Islet precursor cell (in vitro differentiated cells): ENCODE measurements at regions not wholly inside any gene's neighbourhood (a gene's known extent, or its start where the extent isn't known, plus 50 kb on each side); places are given as distances from the start of the nearest gene placed in this dataset.
A peak's percentile ranks its signal among the peaks of the same experiment; 100 is the strongest.
"Not testable (repeated sequence)": the region's sequence is repeated elsewhere in the genome, so short reads cannot be mapped to it uniquely, and the experiment has no call there.

Source experiments
- DNase-seq: peaks from one replicate; pipeline ENCODE4 v3.0.0-alpha.2; 2018

DNA sequence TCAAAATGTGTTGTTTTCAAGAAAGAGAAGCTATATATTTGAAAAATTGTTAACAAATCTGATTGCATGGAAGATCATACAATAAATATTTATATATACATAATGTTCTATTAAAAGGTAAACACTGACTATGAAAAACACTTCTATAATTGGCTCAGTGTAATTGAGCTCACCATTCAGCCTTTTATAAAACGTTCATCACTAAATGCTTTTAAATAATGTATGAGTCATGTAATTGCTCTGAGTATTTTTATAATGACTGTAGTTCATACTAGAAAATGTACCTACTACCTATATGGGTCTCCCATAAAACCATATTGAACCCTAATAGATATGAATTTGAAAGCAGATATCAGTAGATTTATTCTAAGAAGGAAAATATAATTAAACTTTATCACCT is 240.4 kb upstream of the MGAT4C start:
- no peak for DNase-seq

DNA sequence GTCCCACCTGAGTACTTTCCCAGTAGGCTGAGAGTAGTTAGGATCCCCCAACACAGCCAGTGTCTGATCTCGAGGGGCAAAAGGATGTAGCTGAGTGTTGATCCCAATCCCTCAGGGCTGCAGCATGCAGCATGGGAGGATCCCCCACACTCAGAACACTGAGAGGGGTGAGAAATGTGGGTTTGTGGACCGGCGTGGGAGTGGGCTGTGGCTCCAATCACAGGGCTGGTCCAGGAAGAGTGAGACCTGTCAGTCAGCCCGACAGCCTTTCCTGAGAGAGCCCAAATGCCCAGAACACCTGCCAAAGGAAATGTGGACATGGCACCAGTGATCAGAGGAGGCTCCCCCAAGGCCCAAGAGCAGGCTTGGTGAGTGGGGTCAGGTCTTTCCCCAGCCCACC is 228.3 kb upstream of the MGAT4C start:
- DNase-seq, result no peak

DNA sequence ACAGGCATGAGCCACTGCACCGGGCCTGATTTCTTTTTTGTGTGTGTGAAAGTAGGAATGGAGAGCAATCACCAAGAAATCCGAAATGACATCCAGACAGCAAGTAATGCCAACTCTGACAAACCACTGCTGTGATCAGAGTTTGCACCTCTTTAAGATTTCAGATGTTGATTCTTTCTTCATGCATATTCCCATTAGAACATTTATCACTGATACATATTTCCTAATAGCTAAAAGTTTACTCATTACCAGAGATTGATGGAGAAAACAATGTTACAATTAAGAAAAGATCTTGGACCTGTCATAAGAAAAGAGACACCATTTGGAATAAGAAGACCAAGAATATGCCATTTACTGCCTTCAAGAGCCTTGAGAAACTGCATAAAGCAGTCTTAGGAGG is 217.0 kb upstream of the MGAT4C start:
- no peak for DNase-seq

DNA sequence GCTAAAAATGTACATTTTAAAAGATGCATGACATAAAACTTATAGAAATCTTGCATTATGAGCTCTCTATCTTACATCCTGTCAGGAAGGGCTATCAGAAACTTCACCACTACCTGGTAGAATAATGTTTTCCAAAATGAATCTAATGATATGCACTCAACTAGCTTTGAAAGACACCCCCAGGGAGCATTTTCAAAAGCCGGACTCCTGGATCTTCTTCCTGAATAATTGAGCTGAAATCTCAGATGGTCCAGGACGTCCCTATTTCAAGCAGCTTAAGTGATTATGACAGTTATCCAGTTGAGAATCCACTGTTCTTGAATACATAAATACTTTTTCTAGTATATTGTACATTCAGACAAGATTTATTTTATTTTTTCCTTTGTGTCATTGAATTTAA is 200.6 kb upstream of the MGAT4C start:
- no peak for DNase-seq

DNA sequence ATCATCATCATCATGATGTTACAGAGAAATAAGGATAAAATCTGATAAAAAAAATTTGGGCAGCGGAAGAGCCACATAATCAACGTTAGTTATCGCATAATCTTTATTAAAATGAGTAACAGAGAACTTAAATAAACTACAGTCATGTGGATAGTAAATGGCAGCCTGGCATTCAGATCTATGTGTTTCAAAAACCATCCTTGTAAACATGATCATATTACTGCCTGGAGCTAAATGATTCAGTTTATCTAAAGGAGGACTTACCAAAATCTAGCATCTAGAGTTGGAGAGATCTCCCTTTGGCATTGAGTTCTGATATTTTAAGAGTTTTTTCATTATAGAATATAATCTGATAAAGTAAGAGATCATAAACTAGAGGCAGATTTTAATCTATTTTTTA is 200.1 kb upstream of the MGAT4C start:
- DNase-seq, result no peak

DNA sequence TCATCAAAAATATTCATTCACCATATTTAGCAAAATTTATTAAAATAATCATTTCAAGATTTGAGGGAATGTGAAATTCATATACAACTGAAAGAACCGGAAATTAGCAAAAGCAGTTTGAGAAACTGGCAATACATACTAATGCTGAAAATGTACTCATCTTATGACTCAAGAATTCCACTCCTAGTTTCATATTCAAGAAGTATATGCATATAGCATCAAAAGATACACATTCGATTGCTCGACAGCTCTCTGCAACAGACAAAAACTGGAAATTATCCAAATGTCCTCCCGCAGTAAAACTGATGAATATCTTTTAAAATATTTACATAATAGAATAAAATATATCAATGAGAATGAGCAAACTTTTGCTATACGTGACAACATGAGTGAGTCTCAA is 189.2 kb upstream of the MGAT4C start:
- no peak for DNase-seq

DNA sequence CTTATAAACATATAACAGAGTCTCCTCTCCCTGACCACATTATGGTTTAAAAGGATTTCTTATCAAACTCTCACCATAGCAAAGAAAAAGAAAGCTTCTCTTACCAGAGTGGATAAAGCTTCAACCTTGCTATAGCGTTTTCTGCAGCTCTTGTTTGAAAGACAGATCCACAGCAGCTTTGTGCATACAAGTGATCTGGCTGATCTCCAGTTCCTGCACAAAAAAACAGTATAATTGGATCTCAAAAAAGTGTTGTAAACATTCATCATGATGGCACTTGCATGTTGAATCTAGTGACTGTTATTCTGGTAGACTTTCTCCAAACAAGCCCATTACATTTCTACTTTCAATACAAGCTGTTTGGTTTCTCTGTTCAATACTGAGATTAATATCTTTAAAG is 178.9 kb upstream of the MGAT4C start:
- DNase-seq, result no peak

DNA sequence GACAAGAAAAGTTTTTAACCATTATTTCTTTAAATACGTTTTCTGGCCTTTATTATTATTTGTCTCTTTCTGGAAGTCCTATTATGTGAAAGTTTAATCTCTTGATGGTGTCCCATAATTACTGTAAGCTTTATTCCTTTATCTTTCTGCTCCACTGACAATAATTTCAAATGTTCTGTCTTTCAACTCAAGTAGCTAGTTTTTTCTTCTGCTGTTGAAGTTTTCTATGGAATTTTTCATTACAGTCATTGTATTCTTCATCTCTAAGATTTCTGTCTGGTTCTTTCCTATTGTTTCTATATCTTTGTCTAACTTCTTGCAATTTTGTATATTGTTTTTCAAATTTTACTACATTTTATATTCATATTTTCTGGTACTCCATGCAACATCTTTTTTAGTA is 173.6 kb upstream of the MGAT4C start:
- DNase-seq, result no peak

DNA sequence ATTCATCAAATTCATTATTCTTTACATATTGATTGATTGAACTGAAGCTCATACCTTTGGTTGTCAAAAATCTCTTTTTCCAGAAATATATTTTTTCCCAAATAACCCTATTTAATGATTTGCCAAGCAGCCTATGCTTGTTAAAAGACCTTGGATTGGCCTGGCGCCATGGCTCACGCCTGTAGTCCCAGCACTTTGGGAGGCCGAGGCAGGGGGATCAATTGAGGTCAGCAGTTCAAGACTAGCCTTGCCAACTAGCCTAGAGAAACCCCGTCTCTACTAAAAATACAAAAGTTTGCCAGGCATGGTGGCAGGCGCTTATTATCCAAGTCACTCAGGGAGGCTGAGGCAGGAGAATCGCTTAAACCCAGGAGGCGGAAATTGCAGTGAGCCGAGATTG is 165.1 kb upstream of the MGAT4C start:
- no peak for DNase-seq

DNA sequence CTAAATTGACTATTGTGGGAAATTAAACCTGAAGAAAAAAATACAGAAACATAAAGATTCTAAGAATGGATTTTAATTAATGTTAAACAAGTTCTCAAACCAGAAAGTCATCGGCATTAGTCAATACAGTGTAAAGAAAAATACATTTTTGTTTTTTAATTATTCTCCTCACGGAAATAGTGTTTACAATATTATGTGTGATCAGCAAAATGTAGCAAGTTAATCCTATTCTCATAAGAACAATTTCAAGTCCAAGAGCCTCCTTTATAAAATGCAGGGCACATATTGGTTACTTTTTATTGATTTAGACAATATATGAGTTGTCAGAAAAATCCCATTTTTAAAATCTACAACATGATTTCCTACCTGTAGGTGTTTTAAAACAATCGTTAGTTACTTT is 158.0 kb upstream of the MGAT4C start:
- DNase-seq, result no peak

DNA sequence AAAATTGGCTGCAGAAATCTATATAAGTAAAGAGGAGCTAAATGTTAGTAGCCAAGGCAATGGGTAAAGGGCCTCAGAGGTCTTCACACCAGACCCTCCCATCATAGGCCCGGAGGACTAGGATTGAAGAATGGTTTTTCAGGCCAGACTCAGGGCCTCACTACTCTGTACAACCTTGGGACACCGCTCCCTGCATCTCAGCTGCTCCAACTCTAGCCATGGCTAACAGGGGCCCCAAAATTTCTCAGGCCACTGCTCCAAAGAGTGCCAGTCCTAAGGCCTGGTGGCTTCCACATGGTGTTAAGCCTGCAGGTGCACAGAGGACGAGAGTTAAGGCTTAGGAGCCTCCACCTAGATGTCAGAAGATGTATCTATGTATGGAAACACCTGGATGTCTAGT is 155.5 kb upstream of the MGAT4C start:
- DNase-seq, result no peak

DNA sequence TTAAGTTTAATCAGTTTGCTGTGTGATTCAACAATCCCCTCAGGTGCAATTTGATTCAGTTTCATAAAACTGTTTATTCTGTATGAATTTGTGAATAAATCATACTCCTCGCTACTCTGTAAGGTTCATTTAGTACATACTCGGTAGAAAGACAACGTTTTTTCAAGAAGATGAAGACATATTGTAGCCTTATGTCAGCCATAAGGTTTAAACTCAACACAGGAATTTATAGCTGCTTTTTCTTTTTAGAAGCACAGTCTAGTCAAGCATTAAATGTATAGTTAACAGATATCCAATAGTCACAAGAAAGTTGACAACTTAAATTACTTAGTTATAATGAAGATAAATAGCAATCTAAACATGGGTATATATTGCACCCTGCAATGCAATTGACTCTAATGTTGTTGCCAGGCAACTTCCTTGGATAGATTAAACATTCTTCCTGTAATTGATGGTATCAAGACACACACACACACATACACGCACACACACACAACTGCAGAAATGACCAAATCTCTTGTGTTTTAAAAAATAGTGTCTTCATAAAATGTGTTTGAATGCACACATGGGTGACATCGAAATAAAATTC is 151.5 kb upstream of the MGAT4C start:
- DNase-seq, result no peak

DNA sequence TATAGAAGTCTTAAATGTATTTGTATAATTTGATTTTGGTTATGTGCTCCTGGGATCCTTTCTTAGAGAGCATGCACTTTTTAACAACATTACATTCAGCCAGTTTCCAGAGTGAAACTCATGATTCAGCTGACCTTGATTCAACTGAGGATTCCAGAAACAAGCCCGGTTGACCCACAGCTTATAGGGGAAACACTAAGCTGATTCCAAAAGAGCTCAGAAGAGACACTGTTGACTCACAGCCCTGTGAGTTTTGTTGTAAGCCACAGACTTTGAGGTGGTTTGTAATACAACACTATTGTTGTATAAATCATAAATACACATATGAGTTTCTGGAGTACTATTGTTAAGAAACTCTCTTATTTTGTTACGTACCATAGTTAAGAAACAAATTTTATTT is 133.8 kb upstream of the MGAT4C start:
- no peak for DNase-seq

DNA sequence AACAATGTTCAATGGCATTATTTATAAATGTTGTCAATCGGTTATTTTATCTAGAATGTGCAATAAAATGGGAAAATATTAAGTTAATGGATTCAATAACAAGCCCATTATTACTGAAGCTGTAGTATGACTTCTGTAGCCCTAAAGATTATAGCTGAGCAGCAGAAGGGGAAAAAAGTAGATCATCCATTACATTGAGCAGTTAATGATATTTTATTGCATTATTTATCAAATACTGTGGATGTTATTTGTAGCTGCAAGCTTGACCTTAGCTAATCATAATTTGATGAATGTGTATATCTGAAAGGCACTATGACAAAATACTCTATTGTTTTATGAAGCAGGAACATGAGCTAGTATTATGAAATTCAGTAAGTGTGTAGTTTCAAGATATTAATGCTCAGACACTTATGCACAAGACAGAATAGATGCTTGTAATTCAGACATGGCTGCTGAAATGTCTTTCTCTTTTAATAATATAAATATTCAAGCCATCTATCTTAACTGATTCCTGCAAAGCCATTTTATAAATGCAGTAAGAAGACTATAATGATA is 131.5 kb upstream of the MGAT4C start:
- DNase-seq, result no peak

DNA sequence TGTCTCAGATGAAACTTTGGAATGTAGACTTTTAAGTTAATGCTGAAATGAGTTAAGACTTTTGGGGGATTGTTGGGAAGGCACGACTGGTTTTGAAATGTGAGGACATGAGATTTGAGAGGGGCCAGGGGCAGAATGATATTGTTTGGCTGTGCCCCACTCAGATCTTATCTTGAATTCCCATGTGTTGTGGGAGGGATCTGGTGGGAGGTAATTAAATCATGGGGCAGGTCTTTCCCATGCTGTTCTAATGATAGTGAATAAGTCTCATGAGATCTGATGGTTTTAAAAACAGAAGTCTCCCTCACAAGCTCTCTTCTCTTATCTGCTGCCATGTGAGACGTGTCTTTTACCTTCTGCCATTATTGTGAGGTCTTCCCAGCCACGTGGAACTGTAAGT is 127.6 kb upstream of the MGAT4C start:
- DNase-seq, result not testable (repeated sequence)

DNA sequence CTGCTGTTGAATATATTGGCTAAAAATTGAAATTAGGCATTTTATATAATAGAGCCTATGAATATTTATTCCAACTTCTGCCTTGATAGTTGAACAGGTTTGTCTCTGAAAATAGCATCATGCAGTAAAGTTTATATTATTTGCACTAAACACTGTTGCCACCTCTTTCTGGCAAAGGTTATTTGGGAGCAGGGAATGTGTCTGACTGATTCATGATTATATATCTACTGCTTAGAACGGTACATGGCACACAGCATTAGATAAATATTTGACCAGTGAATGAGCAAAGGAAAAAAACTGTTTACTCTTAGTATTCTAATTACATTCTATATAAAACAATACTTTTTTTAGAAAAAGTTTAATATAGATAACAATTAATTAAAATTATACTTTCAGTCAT is 123.1 kb upstream of the MGAT4C start:
- DNase-seq, result no peak

DNA sequence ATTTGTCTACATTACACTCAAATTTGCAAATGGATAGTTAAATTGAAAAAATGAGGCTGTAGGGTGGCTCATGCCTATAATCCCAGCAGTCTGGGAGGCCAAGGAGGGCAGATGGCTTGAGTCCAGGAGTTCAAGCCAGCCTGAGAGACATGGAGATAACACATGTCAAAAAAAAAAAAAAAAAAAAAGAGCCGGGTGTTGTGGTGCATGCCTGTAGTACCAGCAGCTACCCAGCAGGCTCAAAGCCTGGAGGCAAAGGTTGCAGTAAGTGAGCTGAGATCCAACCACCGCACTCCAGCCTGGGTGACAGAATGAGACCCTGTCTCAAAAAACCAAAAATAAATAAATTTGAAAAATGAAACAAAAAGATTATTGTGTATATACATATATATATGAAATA is 119.9 kb upstream of the MGAT4C start:
- peak; percentile 76 for DNase-seq

DNA sequence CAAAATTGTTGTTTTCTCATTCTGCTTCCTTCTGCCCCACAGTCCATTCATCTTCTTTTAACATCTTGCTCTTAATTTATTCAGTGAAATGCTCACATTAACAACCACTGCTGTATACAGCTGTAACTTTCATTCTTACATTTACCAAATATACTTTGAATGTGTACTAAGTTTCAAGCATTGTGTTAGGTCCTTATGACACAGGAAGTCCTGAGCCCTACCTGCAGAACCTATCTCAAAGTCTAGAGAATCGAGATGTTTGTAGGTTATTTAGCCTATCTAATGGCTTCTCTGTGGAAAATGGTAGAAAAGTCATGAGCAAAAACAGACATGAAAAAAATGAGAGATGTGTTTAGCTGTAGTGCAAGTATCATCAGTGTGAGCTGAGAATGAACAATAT is 117.6 kb upstream of the MGAT4C start:
- DNase-seq, result no peak

DNA sequence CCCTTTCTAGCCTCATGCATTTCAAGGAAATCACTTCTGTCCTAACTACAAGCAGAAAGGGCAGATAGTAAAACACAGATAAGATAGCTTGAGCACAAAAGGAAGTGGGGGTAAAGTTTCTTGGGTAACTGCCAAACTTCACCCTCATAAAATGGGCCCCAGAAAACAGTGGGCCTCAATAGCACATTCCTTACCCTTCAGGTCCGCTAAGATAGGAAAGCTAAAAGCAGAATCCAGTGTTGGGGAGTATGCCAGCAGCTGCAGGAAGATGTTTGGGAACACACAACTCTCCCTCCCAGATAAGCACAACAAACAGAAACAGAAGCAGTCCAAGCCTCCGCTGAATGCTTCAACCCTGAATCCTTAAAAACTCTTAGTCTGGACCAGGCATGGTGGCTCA is 110.9 kb upstream of the MGAT4C start:
- DNase-seq, result no peak

DNA sequence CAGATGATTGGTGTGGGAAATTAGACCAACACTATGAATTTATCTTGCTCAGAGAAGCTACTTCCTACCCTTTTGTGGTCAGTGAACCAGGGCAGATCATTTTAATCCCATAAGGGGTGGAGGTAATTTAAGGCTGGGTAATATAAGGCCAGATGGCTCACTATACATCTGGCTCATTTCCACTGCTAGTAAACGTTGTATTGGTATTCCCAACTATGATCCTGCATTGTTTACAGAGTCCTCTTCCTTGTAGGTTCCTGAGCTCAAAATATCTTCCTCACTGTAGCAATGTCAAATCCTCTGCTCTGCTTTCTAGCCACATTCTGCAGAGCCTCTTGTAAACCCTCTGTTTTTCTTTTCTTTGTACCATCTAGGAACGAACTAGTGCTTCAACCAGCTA is 93.0 kb upstream of the MGAT4C start:
- DNase-seq, result no peak

DNA sequence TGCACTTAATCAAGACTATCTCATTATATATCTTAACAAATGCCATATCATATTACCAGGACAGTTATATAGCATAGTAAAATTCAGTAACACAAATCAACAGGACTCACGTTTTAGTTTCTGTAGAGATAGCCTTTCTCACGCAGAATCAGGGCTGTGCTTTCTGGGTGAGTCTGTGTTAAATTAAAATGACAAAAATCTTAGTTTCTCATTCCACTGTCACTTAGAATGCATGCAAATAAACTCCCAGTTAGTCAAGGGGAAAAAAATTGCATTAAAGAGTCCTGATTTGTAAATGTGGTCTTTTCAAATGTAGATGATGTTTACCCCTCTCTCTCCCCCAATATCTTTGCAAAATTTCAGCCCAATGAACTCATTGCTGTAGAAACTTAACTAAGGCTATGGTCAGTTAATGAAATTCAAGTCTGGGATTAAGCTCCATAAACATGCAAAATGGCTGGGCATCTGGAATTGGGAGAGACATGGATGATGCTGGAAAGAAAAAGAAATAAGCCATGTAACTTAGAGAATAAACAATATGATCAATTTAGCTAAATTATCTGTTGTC is 77.8 kb upstream of the MGAT4C start:
- no peak for DNase-seq

DNA sequence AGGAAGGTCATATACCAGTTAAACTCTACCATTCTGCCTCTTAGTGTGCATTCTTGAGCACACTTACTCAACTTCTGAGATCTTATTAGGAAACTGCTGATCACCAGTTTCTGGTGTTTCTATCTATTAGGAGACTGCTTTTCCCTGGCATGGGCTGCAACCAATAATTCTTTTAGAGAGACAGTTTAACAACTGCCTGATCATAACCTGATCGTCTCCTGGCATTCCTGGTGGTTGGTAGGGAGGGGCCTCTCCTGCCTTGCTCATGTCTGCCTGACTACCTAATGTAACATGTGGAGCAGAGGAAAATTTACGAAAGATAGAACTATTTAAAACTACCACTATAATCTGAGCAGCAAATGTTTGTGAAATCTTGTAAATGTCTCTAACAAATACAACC is 75.3 kb upstream of the MGAT4C start:
- DNase-seq, result peak; percentile 86

DNA sequence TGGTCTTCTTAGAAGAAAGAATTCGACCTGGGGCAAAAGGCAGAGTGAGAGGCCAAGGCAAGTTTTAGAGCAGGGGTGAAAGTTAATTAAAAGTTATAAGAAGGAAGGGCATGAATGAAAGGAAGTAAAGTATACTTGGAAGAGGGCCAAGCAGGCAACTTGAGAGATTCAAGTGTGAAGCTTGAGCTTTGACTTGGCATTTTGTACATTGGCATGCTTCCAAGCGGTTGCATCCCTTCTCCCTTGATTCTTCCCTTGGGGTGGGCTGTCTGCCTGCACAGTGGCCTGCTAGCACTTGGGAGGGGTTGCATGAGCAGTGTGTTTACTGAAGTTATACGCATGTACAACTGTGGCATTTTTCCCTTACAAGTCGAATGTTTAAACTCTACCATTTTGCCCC is 74.8 kb upstream of the MGAT4C start:
- no peak for DNase-seq

DNA sequence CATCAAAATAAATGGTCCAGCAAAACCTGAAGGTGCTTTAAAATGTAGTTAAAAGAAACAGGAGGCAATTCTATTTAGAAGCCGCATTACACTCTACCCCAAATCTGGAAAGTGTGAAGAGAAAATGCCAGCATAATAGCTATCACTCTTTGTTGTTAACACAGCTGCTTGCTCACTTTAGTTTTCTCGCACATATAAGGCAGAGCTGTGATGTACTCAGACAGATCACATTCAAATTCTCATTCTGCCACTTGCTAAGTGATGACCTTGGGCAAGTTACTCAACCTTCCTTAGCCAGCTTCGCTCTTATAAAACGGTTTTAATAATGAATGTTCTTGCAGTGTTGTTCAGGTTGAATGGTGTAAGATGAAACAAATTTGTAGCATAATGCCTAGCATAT is 56.0 kb upstream of the MGAT4C start:
- DNase-seq, result no peak
